Uterus (tissue), 3 donors: ENCODE measurements at regions not wholly inside any gene's neighbourhood (a gene's known extent, or its start where the extent isn't known, plus 50 kb on each side); places are given as distances from the start of the nearest gene placed in this dataset.

Experiments
- DNase-seq, 2 donors: peaks; one replicate each; pipeline ENCODE4 v3.0.0-alpha.2; 2019 to 2020
- H3K27ac ChIP-seq, 2 donors: fragments of 200-600 bp; sonication (generic); 1 replicate in 1 of 2; 2 replicates in 1 of 2; pipeline ENCODE4 v1.5.1; 2016 to 2018
- H3K27me3 ChIP-seq, 2 donors: fragments of 200-600 bp; sonication (generic); one replicate each; pipeline ENCODE4 v1.5.1; 2018 to 2019; ENCODE audit warnings: control low read depth in 1 of 2
- H3K36me3 ChIP-seq, 2 donors: fragments of 200-600 bp; sonication (generic); one replicate each; pipeline ENCODE4 v1.5.1; 2019; ENCODE audit warnings: control low read depth in 1 of 2
- H3K4me1 ChIP-seq, 2 donors: fragments of 200-600 bp; sonication (generic); one replicate each; pipeline ENCODE4 v1.5.1; 2018 to 2019; ENCODE audit warnings: control low read depth in 1 of 2
- H3K4me3 ChIP-seq, 2 donors: fragments of 200-600 bp; sonication (generic); 1 replicate in 1 of 2; 2 replicates in 1 of 2; pipeline ENCODE4 v1.5.1; 2018 to 2019; ENCODE audit warnings: mild to moderate bottlenecking in 1 of 2
- H3K9me3 ChIP-seq, 2 donors: fragments of 200-600 bp; sonication (generic); one replicate each; pipeline ENCODE4 v1.5.1; 2019; ENCODE audit warnings: control low read depth in 1 of 2
- POLR2A ChIP-seq, 2 donors: fragments of 450-650 bp; IDR thresholded peaks; one replicate each; pipeline ENCODE4 v1.6.1; 2016; ENCODE audit warnings: antibody characterized with exemption in 2 of 2, mild to moderate bottlenecking in 1 of 2, moderate library complexity in 1 of 2
- intact Hi-C: fragments of 100-400 bp; cut with DNase I; formaldehyde crosslinking; loops from one replicate; pipeline ENCODE4 v1.15.1; 2023; ENCODE audit warnings: low total_unique reads
- TF ChIP-seq, protein P1 (sequence below), 4 experiments: fragments of 200-600 bp in 2 of 4; fragments of 450-650 bp in 2 of 4; sonication (generic) in 2 of 4; IDR thresholded peaks; one replicate each; pipeline ENCODE4 v1.5.1; 2016 to 2019; ENCODE audit warnings: antibody characterized with exemption in 4 of 4, mild to moderate bottlenecking in 2 of 4, moderate library complexity in 1 of 4
- donor health status: DM: yes; HTN: yes; CAD: no.

DNA sequence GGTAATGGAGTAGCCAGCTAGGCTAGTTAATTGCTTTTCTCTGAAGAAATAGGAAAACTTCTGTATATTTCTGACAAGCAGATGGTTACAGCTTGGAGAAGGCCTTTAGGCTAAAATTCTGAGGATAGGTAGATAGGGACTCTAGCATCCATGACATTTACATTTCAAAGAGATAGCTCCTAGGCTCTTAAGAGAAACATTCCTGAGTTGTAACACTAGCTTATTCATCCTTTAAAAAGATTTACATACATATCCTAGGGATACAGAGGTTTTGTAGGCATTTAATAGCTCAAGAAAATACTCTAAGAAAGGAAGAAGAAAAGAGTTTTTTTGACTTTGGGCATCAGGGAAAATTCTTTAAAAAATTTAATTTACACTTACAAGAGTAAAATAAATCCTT is 130.9 kb upstream of the CCDC179 start:
- intact Hi-C loops = no loop called here
- H3K4me3 ChIP-seq = no peak overlapping the region

DNA sequence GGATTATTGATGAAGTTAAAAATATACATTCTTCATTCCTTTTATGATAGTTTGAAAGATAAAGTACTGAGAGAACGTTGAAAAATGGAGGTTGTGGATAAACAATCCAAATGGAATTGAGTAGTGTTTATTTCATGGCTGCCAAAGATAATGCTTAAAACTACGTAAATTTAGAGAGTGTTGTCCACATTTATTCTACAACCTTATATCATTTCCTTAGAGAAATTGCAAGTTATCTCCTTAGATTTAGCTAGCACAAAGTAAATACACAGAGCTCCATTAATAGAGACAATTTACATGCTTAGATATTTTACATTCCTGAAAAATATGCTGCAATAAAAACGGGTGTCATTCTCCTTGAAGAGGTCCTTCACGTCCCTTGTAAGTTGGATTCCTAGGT is 146.5 kb upstream of the CCDC179 start:
- Histone ChIP-seq H3K9me3 (no peaks in the 10 kb centered on the region), H3K27me3 (no peaks in the 10 kb centered on the region), H3K27ac (no peak overlapping the region), H3K4me1 (no peaks in the 10 kb centered on the region), H3K36me3 (no peaks in the 10 kb centered on the region), H3K4me3 (no peak overlapping the region)
- intact Hi-C loops = no loop called here
- DNase-seq = no peak
- no peak for TF ChIP-seq POLR2A (IDR thresholded peaks at IDR 0.05)
- TF ChIP-seq, protein P1, sequence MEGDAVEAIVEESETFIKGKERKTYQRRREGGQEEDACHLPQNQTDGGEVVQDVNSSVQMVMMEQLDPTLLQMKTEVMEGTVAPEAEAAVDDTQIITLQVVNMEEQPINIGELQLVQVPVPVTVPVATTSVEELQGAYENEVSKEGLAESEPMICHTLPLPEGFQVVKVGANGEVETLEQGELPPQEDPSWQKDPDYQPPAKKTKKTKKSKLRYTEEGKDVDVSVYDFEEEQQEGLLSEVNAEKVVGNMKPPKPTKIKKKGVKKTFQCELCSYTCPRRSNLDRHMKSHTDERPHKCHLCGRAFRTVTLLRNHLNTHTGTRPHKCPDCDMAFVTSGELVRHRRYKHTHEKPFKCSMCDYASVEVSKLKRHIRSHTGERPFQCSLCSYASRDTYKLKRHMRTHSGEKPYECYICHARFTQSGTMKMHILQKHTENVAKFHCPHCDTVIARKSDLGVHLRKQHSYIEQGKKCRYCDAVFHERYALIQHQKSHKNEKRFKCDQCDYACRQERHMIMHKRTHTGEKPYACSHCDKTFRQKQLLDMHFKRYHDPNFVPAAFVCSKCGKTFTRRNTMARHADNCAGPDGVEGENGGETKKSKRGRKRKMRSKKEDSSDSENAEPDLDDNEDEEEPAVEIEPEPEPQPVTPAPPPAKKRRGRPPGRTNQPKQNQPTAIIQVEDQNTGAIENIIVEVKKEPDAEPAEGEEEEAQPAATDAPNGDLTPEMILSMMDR (IDR thresholded peaks at IDR 0.05) = no peak

More for the DNA sequence above, 130.9 kb upstream of the CCDC179 start:
- Histone ChIP-seq H3K27ac (no peak overlapping the region), H3K4me1 (no peaks in the 10 kb centered on the region), H3K9me3 (no peaks in the 10 kb centered on the region), H3K27me3 (no peaks in the 10 kb centered on the region), H3K36me3 (no peaks in the 10 kb centered on the region)
- no peak for TF ChIP-seq POLR2A (IDR thresholded peaks at IDR 0.05)
- DNase-seq = no peak

DNA sequence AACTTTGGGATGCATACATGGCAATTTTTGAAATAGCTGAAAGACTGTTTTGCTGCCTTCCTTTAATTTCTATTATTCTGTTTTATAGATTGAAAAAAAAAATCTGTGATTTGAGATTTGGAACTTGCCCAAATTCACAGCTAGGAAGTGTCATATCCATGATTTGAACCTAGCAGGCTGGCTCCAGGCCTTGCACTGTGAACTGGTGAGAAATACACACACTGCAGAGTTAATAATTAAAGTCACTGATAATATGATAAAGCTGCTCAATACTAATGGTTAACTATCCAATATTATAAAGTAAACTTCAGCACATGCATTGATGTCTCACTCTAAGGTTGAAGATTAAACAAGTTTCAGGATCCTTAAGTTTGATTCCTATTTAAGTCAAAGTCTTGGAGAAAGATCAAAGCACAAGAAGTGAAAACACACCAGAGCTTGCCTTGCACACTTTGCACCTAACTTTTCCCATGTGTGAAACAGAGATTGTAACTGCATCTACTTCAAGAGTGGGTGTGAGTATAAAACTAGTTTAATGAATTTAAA is 150.6 kb upstream of the CCDC179 start:
- TF ChIP-seq POLR2A (IDR thresholded peaks at IDR 0.05) = no peak
- TF ChIP-seq, protein P1 (IDR thresholded peaks at IDR 0.05) = no peak
- Histone ChIP-seq H3K27me3 (no peaks in the 10 kb centered on the region), H3K4me1 (no peaks in the 10 kb centered on the region), H3K27ac (no peak overlapping the region), H3K9me3 (no peaks in the 10 kb centered on the region), H3K36me3 (no peaks in the 10 kb centered on the region), H3K4me3 (no peak overlapping the region)
- DNase-seq = no peak
- intact Hi-C loops = no loop called here

DNA sequence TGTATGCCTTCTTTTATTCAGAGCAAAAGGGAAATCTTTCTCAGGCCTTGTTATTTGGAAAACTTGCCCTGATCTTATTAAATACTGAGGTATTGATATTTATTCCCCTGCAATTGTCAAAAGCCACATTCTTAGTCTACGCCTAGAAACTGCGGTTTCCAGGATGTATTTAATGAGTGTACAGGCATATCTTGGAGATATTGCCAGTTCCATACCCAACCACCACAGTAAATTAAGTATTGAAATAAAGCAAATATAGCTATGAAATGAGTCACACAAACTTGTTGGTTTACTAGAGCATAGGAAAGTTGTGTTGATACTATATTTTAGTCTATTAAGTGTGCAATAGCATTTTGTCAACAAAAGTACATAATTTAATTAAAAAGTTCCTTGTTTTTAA is 152.7 kb upstream of the CCDC179 start:
- intact Hi-C loops = no loop called here
- Histone ChIP-seq H3K4me3 (no peak overlapping the region), H3K27me3 (no peaks in the 10 kb centered on the region), H3K4me1 (no peaks in the 10 kb centered on the region), H3K27ac (no peak overlapping the region), H3K36me3 (no peaks in the 10 kb centered on the region), H3K9me3 (no peaks in the 10 kb centered on the region)
- no peak for DNase-seq
- TF ChIP-seq, protein P1 (IDR thresholded peaks at IDR 0.05) = no peak
- TF ChIP-seq POLR2A (IDR thresholded peaks at IDR 0.05) = no peak

DNA sequence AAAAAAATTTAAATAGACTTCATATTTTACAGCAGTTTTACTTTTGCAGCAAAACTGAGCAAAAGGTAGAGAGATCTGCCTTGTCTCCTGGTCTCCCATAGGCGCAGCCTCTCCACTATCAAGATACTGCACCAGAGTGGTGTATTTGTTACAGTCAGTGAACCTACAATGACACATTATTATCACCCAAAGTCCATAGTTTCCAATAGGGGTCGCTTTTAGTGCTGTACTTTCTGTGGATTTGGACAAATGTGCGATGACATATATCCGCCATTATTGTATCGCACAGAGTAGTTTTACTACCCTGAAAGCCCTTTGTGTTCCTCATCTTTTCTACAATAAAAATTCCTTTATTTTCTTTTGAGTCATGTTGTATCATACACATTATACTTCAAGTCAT is 153.2 kb upstream of the CCDC179 start:
- DNase-seq = no peak
- Histone ChIP-seq H3K4me3 (no peak overlapping the region), H3K27ac (no peak overlapping the region), H3K36me3 (no peaks in the 10 kb centered on the region), H3K9me3 (no peaks in the 10 kb centered on the region), H3K4me1 (no peaks in the 10 kb centered on the region), H3K27me3 (no peaks in the 10 kb centered on the region)
- TF ChIP-seq, protein P1 (IDR thresholded peaks at IDR 0.05) = no peak
- TF ChIP-seq POLR2A (IDR thresholded peaks at IDR 0.05) = no peak
- intact Hi-C loops = no loop called here
